OCI-LY1 (cell line): ENCODE measurements at regions not wholly inside any gene's neighbourhood (a gene's known extent, or its start where the extent isn't known, plus 50 kb on each side); places are given as distances from the start of the nearest gene placed in this dataset.

Experiments
- CTCF ChIP-seq: fragments of 200-600 bp; sonication (generic), shearing (Covaris generic); IDR thresholded peaks from 2 replicates; pipeline ENCODE4 v1.5.1; 2017; ENCODE audit warnings: mild to moderate bottlenecking, antibody characterized with exemption, low read length, moderate library complexity, mixed read lengths
- EZH2 ChIP-seq: fragments of 200-600 bp; sonication (generic), shearing (Covaris generic); IDR thresholded peaks from 2 replicates; pipeline ENCODE4 v1.8.0; 2017; ENCODE audit warnings: borderline replicate concordance, mixed run types, mild to moderate bottlenecking, antibody characterized with exemption, low read length, moderate library complexity, mixed read lengths

GRCh38 chr12:46050805-46051204 lies 60.4 kb upstream of the SCAF11 start:
- no peak for TF ChIP-seq CTCF
- TF ChIP-seq EZH2 = no peak
